ENCODE measurements at regions not wholly inside any gene's neighbourhood (a gene's known extent, or its start where the extent isn't known, plus 50 kb on each side); places are given as distances from the start of the nearest gene placed in this dataset.

- no peak for TF ChIP-seq POLR2A (IDR thresholded peaks at IDR 0.05)
- TF ChIP-seq CTCF (IDR thresholded peaks at IDR 0.05) = no peak
- 65 to 81% (median 80%) methylated on average over 3 of the region's 3 CpGs for WGBS, 4 donors
- Histone ChIP-seq H3K4me1 (replicated peaks in 1 of 2) (peaks cover 0 to under 1% of the 10 kb centered on the region in 2 donors), H3K27me3 (no peaks in the 10 kb centered on the region), H3K4me3 (no peak overlapping the region), H3K36me3 (replicated peaks in 1 of 2) (no peaks in the 10 kb centered on the region), H3K27ac (no peak overlapping the region), H3K9me3 (replicated peaks in 1 of 3) (no peaks in the 10 kb centered on the region)
- no peak for DNase-seq
- intact Hi-C loops (cut with DNase I) = no loop called here
These were observed 189.9 kb downstream of the PRL start for GRCh38 chr6:22106961-22107360.

DNA sequence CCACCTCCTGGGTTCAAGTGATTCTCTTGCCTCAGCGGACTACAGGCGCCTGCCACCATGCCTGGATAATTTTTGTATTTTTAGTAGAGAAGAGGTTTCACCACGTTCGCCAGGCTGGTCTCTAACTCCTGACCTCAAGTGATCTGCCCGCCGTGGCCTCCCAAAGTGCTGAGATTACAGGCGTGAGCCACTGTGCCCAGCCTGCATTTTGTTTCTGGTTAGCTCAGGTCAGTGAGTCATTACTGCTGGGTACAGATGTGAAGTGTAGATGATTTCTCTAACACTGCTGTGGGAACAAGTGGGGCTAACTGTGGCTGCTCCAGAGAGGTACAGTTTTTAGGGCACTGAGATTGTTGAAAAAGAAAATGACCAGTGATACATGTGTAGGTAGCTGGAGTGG is 188.6 kb downstream of the PRL start:
- Histone ChIP-seq H3K36me3 (replicated peaks in 1 of 2) (no peaks in the 10 kb centered on the region), H3K27me3 (no peaks in the 10 kb centered on the region), H3K27ac (peak overlapping the region in 1 of 5 donors; percentile 21), H3K4me1 (replicated peaks in 1 of 2) (peaks cover 0 to 10% of the 10 kb centered on the region in 2 donors), H3K9me3 (replicated peaks in 1 of 3) (no peaks in the 10 kb centered on the region), H3K4me3 (no peak overlapping the region)
- peak in 6 of 7 donors; percentile 55 to 66 (median 57) for DNase-seq
- TF ChIP-seq POLR2A (IDR thresholded peaks at IDR 0.05) = no peak
- no peak for TF ChIP-seq CTCF (IDR thresholded peaks at IDR 0.05)
- intact Hi-C loops (cut with DNase I) = no loop called here
- WGBS, 4 donors = 55 to 59% (median 56%) methylated on average over 6 to 7 of the region's 7 CpGs

DNA sequence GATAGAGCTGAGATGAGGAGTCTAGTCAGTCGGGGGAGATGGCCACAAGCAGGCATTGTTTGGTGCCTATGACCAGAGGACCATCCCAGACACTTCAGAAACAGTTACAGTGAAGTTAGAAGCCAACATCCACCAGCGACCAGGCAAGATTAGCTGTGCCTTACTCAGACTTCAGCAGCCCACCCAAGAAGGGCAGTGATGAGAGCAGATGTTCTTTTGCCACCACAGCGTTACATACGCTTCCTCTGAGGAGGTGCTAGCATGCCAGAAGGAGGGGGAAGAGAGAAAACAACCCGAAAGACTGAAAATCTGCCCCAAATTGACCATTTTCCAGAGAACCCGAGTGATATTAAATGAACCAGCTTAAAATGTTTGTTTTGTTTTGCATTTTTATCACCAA is 186.8 kb downstream of the PRL start:
- intact Hi-C loops (cut with DNase I) = no loop called here
- Histone ChIP-seq H3K27ac (no peak overlapping the region), H3K9me3 (replicated peaks in 1 of 3) (no peaks in the 10 kb centered on the region), H3K4me3 (no peak overlapping the region), H3K36me3 (replicated peaks in 1 of 2) (no peaks in the 10 kb centered on the region), H3K4me1 (replicated peaks in 1 of 2) (peaks cover 0 to 10% of the 10 kb centered on the region in 2 donors), H3K27me3 (no peaks in the 10 kb centered on the region)
- 79 to 92% (median 90%) methylated on average over 6 of the region's 6 CpGs for WGBS, 4 donors
- TF ChIP-seq CTCF (IDR thresholded peaks at IDR 0.05) = no peak
- TF ChIP-seq POLR2A (IDR thresholded peaks at IDR 0.05) = no peak
- DNase-seq = no peak

DNA sequence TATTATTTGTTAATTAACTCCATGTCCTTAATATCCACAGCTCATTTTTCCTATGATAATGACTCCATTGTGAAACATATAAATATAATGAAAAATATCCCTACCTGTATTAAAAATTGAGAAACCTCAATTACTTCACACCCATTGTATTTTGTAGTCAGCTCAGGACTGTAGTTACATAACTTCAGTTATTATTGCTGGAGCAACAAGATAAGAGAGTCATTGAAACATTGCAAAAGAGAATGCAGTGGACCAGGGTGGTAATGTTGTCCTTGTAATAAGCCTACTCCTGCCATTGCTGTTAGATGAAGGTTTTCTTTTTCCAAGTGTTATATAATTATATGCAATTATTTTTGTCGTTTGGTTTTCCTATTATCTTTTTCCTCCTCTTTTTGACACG is 184.4 kb downstream of the PRL start:
- no peaks in the 10 kb centered on the region for H3K27me3 ChIP-seq
- peak in 3 of 7 donors; percentile 21 to 41 (median 21) for DNase-seq
- 34 to 52% (median 40%) methylated on average over 2 of the region's 2 CpGs for WGBS, 4 donors
- intact Hi-C loops (cut with DNase I) = no loop called here
- H3K27ac ChIP-seq = peak overlapping the region; percentile 32 to 86 (median 56)
- TF ChIP-seq POLR2A (IDR thresholded peaks at IDR 0.05) (no peak), CTCF (IDR thresholded peaks at IDR 0.05) (no peak)
- H3K36me3 ChIP-seq (replicated peaks in 1 of 2) = no peaks in the 10 kb centered on the region
- H3K9me3 ChIP-seq (replicated peaks in 1 of 3) = no peaks in the 10 kb centered on the region
- H3K4me1 ChIP-seq (replicated peaks in 1 of 2) = peaks cover 0 to 10% of the 10 kb centered on the region in 2 donors
- peak overlapping the region in 1 of 4 donors; percentile 26 for H3K4me3 ChIP-seq

Data from adrenal gland (tissue), 9 donors.